ENCODE measurements at regions not wholly inside any gene's neighbourhood (a gene's known extent, or its start where the extent isn't known, plus 50 kb on each side); places are given as distances from the start of the nearest gene placed in this dataset.

GRCh38 chr16:86384263-86384649 lies 126.1 kb upstream of the FOXF1 start:
- TF ChIP-seq CTCF (IDR thresholded peaks at IDR 0.05) (no peak), POLR2A (IDR thresholded peaks at IDR 0.05) (no peak), EP300 (IDR thresholded peaks at IDR 0.05) (no peak)

Measured in tibial nerve (tissue), 4 donors.